HFFc6 (cell line): ENCODE measurements at regions not wholly inside any gene's neighbourhood (a gene's known extent, or its start where the extent isn't known, plus 50 kb on each side); places are given as distances from the start of the nearest gene placed in this dataset.

ENCODE experiments used
- DNase-seq: peaks from one replicate; pipeline ENCODE4 v3.0.0-alpha.2; 2018
- H3K27ac Mint-ChIP-seq: 2 replicates; pipeline ENCODE4 v1.8.0; 2020; ENCODE audit warnings: mild to moderate bottlenecking, mixed read lengths
- H3K27me3 Mint-ChIP-seq: 2 replicates; pipeline ENCODE4 v1.8.0; 2021; ENCODE audit warnings: mild to moderate bottlenecking, moderate library complexity, mixed read lengths; ENCODE audit not compliant: insufficient read depth
- H3K36me3 Mint-ChIP-seq: 2 replicates; pipeline ENCODE4 v1.8.0; 2021; ENCODE audit warnings: low read depth, mixed read lengths
- H3K4me1 Mint-ChIP-seq: 2 replicates; pipeline ENCODE4 v1.8.0; 2020; ENCODE audit warnings: low read depth, mixed read lengths
- H3K4me3 Mint-ChIP-seq: 2 replicates; pipeline ENCODE4 v1.8.0; 2020; ENCODE audit warnings: mild to moderate bottlenecking, moderate library complexity, mixed read lengths
- H3K9me3 Mint-ChIP-seq: 2 replicates; pipeline ENCODE4 v1.8.0; 2020; ENCODE audit warnings: mild to moderate bottlenecking, mixed read lengths
- CTCF ChIP-seq: fragments of 200-600 bp; sonication (generic); IDR thresholded peaks from 2 replicates; pipeline ENCODE4 v1.5.0; 2021; ENCODE audit warnings: antibody characterized with exemption, mild to moderate bottlenecking

GRCh38 chr4:86493460-86493859 lies 100.7 kb upstream of the PTPN13 start:
- Mint-ChIP-seq H3K9me3 (no peaks in the 10 kb centered on the region), H3K27ac (no peak overlapping the region), H3K27me3 (peaks cover 3% of the 10 kb centered on the region), H3K4me3 (no peak overlapping the region), H3K36me3 (no peaks in the 10 kb centered on the region), H3K4me1 (peaks cover 43% of the 10 kb centered on the region)
- no peak for TF ChIP-seq CTCF
- DNase-seq = peak; percentile 16

DNA sequence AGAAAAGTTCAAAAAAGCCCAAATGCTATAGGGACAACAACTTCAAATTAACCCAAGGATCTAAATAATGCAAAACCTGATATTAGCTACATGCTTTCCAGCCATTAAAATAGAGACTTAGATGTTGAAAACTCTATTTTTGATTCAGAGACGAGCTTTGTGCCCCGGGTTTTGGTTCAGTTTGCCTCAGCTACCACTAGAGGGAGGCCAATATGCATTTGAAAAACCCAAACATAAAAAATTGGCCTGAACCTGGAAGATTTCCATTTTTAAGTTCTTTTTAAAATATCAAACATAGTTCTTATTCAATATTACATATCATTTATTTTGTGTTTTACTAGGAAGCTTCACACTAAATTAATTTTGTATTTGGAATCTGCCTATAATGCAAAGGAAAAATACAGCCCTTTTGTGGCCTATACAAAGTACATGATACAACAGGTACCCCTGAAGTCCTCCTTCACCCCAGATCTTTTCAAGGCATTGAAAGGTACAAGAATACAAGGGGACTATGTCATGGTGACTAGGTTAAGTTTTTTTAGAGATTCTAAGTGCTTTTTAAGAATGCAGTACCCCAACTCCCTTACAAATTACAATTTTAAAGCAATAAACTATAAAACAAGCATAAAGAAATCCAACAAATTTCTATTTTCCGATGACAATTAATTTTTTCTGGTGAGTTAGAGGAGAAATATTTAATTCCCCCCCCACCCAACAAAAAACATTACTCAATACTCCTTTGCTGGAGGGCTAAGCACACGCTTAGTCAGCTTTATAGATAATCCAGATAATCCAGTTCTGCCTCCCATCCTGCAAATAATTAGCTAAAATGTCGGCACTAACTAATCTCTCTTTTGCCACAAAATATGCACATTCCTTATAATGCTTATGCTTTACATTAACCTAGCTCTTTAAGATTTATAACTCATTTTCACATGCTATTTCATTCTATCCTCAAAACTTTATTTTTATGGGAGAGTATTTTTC lies 97.7 kb upstream of the PTPN13 start:
- Mint-ChIP-seq H3K36me3 (no peaks in the 10 kb centered on the region), H3K27ac (peak overlapping the region; percentile 81), H3K4me3 (peak overlapping the region; percentile 62), H3K9me3 (no peaks in the 10 kb centered on the region), H3K27me3 (no peaks in the 10 kb centered on the region; the same call in 1 of the 2 replicates), H3K4me1 (peaks cover 66% of the 10 kb centered on the region)
- peak; percentile 97 for TF ChIP-seq CTCF
- peak; percentile 51 for DNase-seq

GRCh38 chr4:86497131-86497530 lies 97.0 kb upstream of the PTPN13 start:
- Mint-ChIP-seq H3K9me3 (no peaks in the 10 kb centered on the region), H3K27ac (peak overlapping the region; percentile 81), H3K36me3 (no peaks in the 10 kb centered on the region), H3K4me3 (peak overlapping the region; percentile 62; the same call in 1 of the 2 replicates), H3K27me3 (no peaks in the 10 kb centered on the region; the same call in 1 of the 2 replicates), H3K4me1 (peaks cover 73% of the 10 kb centered on the region)
- peak; percentile 47 for DNase-seq
- no peak for TF ChIP-seq CTCF

GRCh38 chr4:86497980-86498862 lies 95.9 kb upstream of the PTPN13 start:
- Mint-ChIP-seq H3K4me1 (peaks cover 83% of the 10 kb centered on the region), H3K27me3 (no peaks in the 10 kb centered on the region; the same call in 1 of the 2 replicates), H3K27ac (peak overlapping the region; percentile 51), H3K4me3 (peak overlapping the region; percentile 65), H3K36me3 (no peaks in the 10 kb centered on the region), H3K9me3 (no peaks in the 10 kb centered on the region)
- TF ChIP-seq CTCF = peak; percentile 91
- peak; percentile 73 for DNase-seq

GRCh38 chr4:86498863-86499166 lies 95.3 kb upstream of the PTPN13 start:
- no peaks in the 10 kb centered on the region for H3K9me3 Mint-ChIP-seq
- H3K4me1 Mint-ChIP-seq = peaks cover 79% of the 10 kb centered on the region
- H3K4me3 Mint-ChIP-seq = no peak overlapping the region
- DNase-seq = no peak
- no peak overlapping the region for H3K27ac Mint-ChIP-seq
- no peaks in the 10 kb centered on the region for H3K27me3 Mint-ChIP-seq
- no peaks in the 10 kb centered on the region for H3K36me3 Mint-ChIP-seq
- TF ChIP-seq CTCF = peak; percentile 59
